HUDEP-2 (cell line): ENCODE measurements at regions not wholly inside any gene's neighbourhood (a gene's known extent, or its start where the extent isn't known, plus 50 kb on each side); places are given as distances from the start of the nearest gene placed in this dataset.
A peak's percentile ranks its signal among the peaks of the same experiment; 100 is the strongest.

Experiments
- DNase-seq, 76 experiments: peaks; one replicate each; lab custom pipeline; 2025; ENCODE audit not compliant: unreplicated experiment in 76 of 76; lab: John Stamatoyannopoulos, UW

DNA sequence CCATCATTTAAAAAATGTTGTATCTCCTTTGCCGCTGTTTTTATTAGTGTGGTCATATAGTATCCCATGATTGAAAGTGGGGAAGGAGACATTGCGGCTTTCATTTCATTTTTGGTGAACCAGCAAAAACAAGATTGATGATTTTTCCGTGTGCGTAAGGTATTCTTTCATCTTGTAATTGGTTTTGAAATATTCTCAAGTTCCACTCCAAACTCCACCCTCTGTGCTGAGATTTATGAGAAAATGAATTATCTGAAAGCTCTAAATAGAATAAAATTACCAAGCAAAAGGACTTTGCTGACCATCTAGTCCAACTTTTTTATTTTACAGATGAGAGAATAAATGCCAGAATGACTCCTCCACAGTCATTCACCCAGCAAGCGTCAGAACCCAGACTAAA, 103.1 kb upstream of the MPDZ start:
- DNase-seq, result no peak

DNA sequence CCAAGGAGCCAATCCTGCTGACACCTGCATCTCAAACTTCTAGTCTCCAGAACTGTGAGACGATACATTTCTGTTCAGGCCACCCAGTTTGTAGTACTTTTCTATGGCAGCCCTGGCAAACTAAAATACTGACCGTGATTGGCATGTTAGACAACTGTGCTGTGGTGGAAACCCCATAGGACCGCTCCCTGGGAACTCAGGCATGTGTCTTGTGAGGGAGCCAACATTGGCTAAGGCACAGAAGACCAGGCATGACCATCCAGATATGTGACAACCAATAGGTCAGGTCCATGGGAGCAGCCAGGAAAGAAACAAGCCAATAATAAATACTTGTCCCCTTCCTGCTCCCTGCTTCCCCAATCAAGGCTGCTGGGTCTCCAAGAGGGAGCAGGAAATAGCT, 101.4 kb upstream of the MPDZ start:
- DNase-seq, result no peak

DNA sequence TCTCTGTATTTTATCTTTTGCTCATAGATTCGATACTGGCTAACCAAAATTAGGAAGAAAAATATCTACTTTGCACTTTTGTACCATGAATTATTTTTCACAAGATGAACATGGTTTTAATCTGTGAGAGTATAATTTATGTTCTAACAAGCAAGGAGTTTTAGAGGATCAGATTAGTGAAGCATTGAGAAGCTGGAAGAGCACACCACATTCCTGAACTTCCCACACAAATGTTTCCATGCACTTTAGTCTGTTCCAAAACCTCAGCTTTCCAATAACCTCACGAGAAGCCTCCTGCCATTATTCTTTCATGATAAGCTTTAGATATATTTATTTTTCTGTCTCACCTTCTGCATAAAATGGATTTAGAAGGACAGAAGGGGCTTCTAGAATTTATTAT, 98.7 kb upstream of the MPDZ start:
- no peak for DNase-seq

DNA sequence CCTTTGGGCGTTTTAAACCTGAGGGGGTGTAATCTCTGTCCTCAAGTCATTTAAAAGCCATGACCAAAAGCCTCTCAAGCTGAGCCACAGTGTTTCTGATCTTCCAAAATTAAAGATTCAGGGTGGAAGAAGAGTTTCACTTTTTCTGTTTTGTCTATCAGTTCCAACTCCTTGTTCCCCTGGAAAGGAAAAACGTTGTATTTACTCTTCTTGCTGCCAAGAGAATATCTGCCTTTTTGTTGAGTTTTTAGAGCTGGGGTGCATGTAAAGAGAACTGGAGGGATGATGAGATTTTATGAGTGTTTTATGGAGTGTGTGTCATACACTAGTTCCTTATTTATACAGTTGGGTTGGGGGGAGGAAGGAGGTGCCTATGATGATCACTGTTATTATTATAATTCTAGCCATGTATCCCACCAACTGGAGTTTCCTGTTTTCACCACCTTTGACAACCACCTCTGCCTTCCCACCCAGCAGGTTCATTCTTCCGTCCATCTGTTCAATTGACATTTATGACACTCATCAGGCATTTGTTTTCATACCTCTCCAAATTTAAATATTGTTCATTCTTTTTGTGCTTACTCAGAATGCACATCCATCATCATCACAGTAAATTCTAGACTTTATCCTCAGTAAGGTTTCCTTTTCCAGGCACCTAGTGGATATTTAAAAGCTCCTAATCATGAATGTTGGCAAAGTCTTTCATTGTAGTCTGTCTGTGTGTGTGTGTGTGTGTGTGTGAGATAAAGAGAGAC, 97.9 kb upstream of the MPDZ start:
- no peak for DNase-seq

DNA sequence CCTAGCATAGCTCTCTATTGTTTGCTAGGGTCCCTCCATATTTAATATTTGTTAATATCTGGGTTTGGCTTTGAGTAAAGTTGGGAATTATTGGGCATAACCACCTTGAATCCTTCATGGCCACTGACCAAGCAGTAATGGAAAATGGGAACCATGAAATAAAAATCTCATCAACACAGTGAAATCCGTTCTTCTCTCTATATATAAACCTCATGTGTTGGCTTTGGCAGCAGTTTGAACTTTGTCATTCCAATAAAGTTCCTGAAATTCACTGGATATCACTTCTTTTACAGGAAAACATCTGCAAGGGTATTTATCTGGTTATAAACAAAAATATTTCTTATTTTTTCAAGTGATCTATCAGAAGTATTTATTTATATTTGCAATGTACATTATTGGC, 93.0 kb upstream of the MPDZ start:
- no peak for DNase-seq

DNA sequence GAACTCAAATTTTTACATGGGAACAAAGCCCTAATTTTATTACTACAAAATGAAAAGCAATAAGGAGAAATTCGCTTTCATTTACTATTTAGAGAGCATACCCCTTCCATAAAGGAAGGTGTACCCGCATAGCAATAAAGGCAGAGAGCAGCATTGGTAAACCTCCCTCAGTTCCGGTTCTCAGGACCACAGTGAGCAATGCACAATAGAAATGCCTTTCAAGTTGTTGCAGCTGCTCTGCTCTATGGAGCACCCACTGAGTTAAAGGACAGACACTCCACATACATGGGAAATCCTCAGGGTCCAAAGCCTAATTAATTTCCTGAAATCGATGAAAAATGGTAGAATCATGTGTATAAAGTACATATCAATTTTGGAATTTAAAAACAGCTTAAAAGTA, 89.9 kb upstream of the MPDZ start:
- no peak for DNase-seq

DNA sequence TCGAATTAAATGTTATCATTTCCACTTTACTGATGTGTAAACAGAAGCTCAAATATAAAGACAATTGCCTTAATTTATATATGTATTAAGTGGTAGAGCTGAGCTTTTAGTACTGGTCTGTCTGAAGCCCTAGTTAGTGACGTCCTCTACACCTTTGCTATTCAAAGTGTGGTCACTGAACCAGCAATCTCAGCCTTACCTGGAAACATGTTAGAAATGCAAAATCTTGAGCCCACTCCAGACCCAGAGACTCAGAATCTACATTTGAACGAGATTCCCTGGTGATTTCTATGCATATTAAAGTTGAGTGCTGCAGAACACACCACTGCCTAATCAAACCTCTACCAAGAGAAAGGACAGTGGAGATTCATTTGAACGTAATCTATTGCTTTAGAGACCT, 88.3 kb upstream of the MPDZ start:
- DNase-seq, result no peak

DNA sequence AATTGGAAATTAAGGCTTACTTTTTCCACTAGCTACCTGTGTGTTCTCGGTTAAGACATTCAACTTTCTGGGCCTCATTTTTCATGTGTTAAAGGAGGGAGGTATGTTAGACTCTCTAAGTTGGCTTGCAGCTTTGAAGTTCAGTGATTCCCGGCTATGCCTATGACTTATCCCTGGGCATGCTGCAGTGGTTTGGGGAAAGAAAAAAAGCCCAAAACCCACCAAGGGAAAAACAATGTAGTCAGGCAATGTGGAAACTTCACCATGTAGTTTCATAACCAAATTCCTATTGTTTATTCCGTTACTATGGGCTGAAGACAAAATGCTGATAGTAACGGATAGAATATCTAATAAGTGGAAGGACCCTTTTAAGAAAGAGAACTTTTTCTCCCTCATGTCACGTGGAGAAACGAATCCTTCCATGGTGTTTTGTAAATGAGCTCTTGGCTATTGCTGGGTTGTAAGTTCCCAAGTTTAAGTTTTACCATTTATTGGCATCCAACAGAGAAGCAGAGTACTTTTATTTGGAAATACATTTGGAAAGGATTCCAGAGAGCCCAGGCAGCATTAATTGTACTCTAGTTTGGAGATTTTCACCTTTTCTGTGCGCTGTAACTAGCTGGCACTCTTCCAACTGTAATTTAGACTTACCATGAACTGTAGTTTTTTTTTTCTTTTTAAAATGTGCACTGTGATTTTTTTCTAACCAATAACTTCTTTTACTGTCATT, 84.9 kb upstream of the MPDZ start:
- DNase-seq, result no peak

DNA sequence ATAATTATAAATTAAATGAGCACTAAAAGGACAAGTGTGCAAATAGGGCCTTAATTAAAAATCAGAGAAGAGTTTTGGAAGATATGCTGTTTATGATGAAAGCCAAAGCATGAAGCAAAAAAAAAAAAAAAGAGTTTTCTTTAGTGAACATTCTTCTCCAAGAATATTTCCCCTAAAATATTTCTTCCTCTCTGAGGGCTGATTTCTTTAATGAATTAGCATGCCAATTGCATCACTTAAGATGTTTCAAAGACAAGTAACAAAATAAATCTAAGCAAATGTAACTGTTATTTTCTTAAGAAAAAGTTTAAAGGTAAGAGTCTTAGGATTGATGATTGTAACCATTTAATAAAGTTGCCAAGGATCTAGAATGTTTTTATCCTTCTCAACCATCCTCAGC, 81.6 kb upstream of the MPDZ start:
- no peak for DNase-seq

DNA sequence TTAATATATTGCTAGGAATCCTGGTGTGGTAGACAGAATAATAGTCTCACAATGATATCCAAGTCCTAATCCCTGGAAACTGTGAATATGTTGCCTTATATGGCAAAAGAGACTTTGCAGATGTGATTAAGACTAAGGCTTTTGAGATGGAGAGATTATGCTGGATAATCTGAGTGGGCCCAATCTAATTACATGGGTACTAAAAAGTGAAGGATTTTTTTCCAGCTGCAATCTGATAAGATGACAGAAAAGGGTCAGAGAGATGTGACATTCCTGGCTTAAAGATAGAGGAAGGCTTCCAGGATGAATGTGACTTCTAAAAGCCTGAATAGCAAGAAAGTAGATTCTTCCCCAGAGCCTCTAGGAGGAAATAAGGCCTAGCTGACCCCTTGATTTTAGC, 80.7 kb upstream of the MPDZ start:
- DNase-seq, result no peak

DNA sequence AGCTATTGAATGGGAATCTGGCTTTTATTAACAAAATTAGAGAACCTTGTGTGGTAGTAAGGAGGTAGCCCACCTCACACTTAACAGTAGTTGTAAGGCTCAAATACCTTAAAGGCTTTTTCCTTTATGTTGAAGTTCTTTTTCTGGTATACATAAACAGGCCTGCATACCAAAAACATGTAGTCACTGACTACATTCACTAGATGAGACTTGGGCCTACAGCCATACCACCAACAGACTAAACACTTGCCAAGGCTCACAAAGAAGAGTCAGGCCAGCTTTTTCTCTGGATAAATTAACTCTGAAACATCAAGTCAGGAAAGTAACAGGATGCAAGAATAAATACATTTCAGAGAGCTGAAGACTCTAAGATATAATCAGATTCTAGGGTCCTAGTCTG, 78.6 kb upstream of the MPDZ start:
- DNase-seq, result no peak

DNA sequence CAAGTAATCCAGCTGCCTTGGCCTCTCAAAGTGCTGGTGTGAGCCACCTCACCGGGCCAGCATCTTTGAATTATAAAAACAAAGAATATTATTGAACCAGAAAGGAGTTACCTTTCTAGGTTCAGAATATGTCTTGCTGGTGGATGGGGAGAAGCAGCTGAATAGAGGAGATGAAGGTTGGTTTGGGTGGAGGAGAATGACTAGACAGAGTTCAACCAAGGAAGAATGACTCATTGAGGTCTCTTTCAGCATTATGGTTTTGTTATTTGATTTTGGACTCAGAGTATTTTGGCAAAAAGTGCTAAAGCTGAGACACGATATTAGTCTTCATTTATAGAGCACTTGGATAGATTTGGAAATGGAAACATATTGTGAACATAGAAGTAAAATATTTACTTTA, 75.2 kb upstream of the MPDZ start:
- DNase-seq, result no peak

DNA sequence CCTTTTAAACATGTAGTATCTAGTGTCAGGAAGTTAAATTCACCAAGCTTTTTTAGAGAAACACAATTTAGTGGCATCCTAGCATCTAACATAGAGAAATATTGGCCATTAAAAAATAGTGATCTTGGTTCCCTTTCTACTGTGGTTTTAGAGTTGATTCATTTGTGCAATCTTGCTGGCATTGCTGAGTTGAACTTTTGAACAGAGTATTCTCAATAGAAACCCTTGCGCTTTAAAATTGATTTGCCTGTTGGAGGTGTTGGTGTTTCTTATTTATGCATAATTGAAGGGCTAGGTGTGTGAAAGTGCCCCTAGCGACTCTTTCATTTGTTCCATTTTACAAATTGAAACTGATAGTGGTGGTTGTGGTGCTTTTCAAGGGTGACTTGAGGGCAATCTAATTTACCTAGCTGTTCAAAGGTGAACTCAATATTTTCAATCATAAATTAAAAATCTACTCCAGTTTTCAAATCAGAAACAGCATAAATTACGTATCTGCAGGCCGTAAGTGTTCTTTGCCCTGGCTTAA, 73.0 kb upstream of the MPDZ start:
- no peak for DNase-seq

DNA sequence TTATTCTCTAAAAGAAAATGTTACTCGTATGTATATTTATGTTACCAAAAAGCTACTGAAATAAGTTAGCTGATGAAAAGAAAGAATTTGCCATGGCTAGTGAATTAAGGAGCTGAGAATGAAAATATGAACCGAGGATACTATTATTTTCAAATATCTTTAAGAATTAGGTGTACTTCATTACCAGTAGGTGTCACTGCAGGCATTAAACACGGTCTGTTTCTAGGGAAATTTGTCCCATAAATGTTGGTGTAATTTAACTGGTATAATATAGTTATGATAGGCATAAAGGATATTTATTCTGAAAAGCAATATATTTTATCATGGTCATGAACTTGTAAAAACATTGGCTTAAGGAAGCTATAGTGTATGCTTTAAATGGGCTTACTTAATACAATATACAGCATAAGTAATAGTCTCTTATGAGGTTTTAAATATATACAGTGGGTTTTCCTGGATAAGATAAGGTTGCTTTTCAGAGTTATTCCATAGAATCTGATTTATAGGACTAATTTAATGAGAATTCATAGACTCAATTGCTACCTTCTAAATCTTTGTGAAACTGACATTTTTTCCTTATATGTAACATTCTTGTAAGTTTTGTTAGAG, 72.4 kb upstream of the MPDZ start:
- peak in 5 of 76 experiments; percentile 0 to 13 (median 0) for DNase-seq

DNA sequence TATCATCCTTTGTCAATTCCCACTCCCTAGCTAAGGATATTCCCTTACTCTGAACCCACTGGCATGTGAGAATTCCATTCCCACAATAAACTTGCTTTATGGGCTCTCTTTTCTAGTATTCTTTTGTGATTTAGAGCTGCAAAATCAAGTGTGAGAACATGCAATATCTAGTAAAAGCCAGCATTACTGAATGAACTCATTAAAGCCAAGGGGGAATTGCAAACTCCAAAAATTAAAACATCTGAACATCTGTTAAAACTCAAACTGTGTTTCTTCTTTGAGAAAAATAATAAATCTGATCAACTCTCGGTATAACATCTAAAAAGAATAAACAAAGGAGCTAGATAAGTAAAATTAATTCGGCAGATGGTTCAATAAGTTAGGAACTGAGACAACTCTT, 53.1 kb upstream of the MPDZ start:
- DNase-seq, result no peak

DNA sequence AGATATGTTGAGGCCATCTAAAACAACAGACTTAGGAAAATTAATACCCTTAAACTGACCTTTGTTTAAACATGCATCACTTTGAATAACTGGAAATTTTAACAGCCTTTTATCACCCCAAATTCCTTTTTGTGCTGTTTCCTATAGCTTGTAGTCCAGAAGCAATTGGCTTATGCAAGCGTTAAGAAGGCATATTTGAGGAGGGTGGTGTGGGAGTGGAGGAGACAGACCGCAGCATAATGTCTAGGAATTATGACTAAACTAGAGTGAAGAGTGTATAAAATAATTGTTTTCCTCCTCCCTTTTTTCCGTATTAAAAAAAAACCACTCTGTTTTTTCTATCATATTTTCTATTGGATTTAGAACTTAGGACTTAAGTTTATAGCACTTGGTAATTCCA, 51.8 kb upstream of the MPDZ start:
- no peak for DNase-seq

DNA sequence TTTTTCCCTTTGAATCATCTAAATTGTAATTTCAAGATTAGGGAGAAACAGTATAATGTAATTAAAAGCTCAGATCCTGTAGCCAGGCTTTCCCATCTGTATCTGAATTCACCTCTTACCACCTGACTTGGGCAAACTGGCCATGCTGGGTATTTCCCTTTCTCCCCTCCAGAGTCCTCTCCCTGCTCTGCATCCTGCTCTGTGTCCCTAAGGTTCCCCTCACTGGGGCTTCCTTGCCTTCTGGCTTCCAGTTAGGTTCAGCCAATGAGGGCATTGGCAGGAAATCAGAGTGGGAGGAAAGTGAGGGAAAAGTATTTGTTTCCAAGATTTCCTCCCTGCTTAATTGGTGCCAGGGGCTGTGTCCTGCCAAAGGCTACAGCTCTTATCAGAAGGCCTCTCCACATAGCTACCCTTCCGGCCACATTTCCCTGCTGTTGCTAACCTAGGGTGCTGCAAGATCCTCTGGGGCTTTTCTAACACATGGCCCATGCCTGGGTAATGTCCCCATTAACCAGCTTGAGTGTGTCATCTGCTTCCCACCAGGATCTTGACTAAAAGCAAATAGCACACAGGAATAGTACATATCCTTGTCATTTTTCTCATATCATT, 51.0 kb upstream of the MPDZ start:
- no peak for DNase-seq
